GM12864 (cell line): ENCODE measurements at regions not wholly inside any gene's neighbourhood (a gene's known extent, or its start where the extent isn't known, plus 50 kb on each side); places are given as distances from the start of the nearest gene placed in this dataset.

ENCODE experiments used
- DNase-seq: peaks from one replicate; pipeline ENCODE4 v3.0.0-alpha.2; 2011; ENCODE audit warnings: low read depth
- H3K4me3 ChIP-seq: 2 replicates; pipeline ENCODE4 v1.5.1; 2011; ENCODE audit warnings: mild to moderate bottlenecking, low read depth, low read length, control low read depth
- CTCF ChIP-seq: IDR thresholded peaks from 2 replicates; pipeline ENCODE4 v1.5.1; 2011; ENCODE audit warnings: low read depth, mild to moderate bottlenecking, moderate library complexity, low read length, control low read depth, inconsistent platforms; ENCODE audit errors: missing control alignments

GRCh38 chr2:217723981-217724380, 278.8 kb downstream of the TNS1 start:
- TF ChIP-seq CTCF: no peak
- H3K4me3 ChIP-seq: no peak overlapping the region
- DNase-seq: no peak

- no peak for TF ChIP-seq CTCF
These were observed 279.8 kb downstream of the TNS1 start for GRCh38 chr2:217722883-217723472.

GRCh38 chr2:217717646-217718045, 285.1 kb downstream of the TNS1 start:
- no peak for DNase-seq
- H3K4me3 ChIP-seq: no peak overlapping the region
- no peak for TF ChIP-seq CTCF

More at GRCh38 chr2:217722883-217723472, 279.8 kb downstream of the TNS1 start:
- no peak for DNase-seq
- no peak overlapping the region for H3K4me3 ChIP-seq

GRCh38 chr2:217715484-217715883, 287.3 kb downstream of the TNS1 start:
- H3K4me3 ChIP-seq: no peak overlapping the region
- no peak for TF ChIP-seq CTCF
- DNase-seq: no peak

GRCh38 chr2:217714287-217714751, 288.5 kb downstream of the TNS1 start:
- no peak for TF ChIP-seq CTCF
- no peak for DNase-seq
- no peak overlapping the region for H3K4me3 ChIP-seq

- peak; percentile 8 for DNase-seq
- no peak overlapping the region for H3K4me3 ChIP-seq
- TF ChIP-seq CTCF: peak; percentile 99
These were observed 289.2 kb downstream of the TNS1 start for GRCh38 chr2:217713395-217714286.
